ENCODE measurements at regions not wholly inside any gene's neighbourhood (a gene's known extent, or its start where the extent isn't known, plus 50 kb on each side); places are given as distances from the start of the nearest gene placed in this dataset.

DNA sequence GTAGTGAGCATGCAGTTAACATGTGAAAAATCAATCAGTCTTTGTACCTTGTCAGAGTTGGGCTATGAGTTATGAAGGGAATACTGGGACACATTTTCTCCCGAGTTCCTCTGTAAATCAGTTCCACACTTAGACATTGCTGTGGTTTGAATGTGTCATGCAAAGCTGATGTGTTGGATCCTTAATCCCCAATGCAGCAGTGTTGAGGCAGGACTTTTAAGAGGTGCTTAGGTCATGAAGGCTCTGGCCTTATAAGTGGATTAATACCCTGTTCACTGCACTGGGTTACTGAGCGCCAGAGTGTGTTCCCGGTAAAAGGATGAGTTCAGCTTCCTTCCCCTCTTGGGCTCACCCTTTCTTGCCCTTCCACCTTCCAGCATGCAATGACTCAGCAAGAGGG is 742.1 kb upstream of the TENM4 start:
- Histone ChIP-seq H3K4ac (replicated peaks; ENCODE audit: insufficient read length, low read depth, low read length) (no peak overlapping the region), H3K79me2 (ENCODE audit: control insufficient read depth in 1 of 2, insufficient read depth in 2 of 2, low read length in 2 of 2) (no peaks in the 10 kb centered on the region), H3K18ac (ENCODE audit: extremely low read depth, low read length) (no peak overlapping the region), H3K4me2 (ENCODE audit: insufficient read depth in 1 of 2, low read depth in 2 of 2, low read length in 2 of 2) (no peak overlapping the region), H3K4me3 (ENCODE audit: extremely low read depth in 1 of 4, insufficient read depth in 2 of 4, low read depth in 3 of 4, low read length in 4 of 4) (no peak overlapping the region), H2BK120ac (replicated peaks; ENCODE audit: low read depth, low read length) (no peak overlapping the region), H3K27me3 (replicated peaks in 1 of 4; ENCODE audit: control insufficient read depth in 3 of 4, extremely low read depth in 1 of 4, insufficient read depth in 3 of 4, low read length in 3 of 4) (no peaks in the 10 kb centered on the region), H2BK5ac (ENCODE audit: low read depth, low read length) (no peak overlapping the region), H3K14ac (ENCODE audit: insufficient read length) (no peak overlapping the region), H3K23me2 (ENCODE audit: low read depth, low read length) (no peaks in the 10 kb centered on the region), H2AK5ac (ENCODE audit: low read depth, low read length) (no peak overlapping the region), H4K91ac (replicated peaks; ENCODE audit: insufficient read length, low read length) (no peak overlapping the region), H2BK20ac (ENCODE audit: low read length) (no peak overlapping the region), H4K5ac (ENCODE audit: insufficient read length, low read depth, low read length) (no peak overlapping the region), H3K4me1 (replicated peaks in 1 of 4; ENCODE audit: control insufficient read depth in 3 of 4, insufficient read depth in 4 of 4, low read length in 3 of 4) (no peaks in the 10 kb centered on the region), H2BK12ac (ENCODE audit: low read depth, low read length) (no peak overlapping the region), H3K79me1 (ENCODE audit: low read depth, low read length) (no peaks in the 10 kb centered on the region), H3K9me3 (ENCODE audit: insufficient read depth in 2 of 2, low read depth in 1 of 2, low read length in 1 of 2) (no peaks in the 10 kb centered on the region), H3K56ac (replicated peaks; ENCODE audit: insufficient read length, low read depth, low read length) (no peak overlapping the region), H3K27ac (ENCODE audit: low read depth, low read length) (no peak overlapping the region), H2BK15ac (ENCODE audit: low read length) (peak overlapping the region; percentile 46; the same call in 1 of the 2 replicates), H4K20me1 (replicated peaks in 1 of 2; ENCODE audit: control insufficient read depth in 1 of 2, insufficient read depth in 2 of 2, low read length in 2 of 2) (no peaks in the 10 kb centered on the region), H2AFZ (ENCODE audit: low read length) (no peak overlapping the region), H4K8ac (ENCODE audit: extremely low read depth, insufficient read depth, low read length) (no peak overlapping the region), H3K23ac (ENCODE audit: insufficient read length) (no peak overlapping the region), H3K9ac (replicated peaks in 1 of 4; ENCODE audit: extremely low read depth in 1 of 4, low read depth in 3 of 4, low read length in 3 of 4) (no peak overlapping the region), H3K36me3 (ENCODE audit: control insufficient read depth in 2 of 4, insufficient read depth in 4 of 4, low read length in 3 of 4) (no peaks in the 10 kb centered on the region)
- 88% methylated on average over 3 of the region's 3 CpGs; no CpG with 5 or more reads in 1 of the 2 experiments for WGBS, 2 experiments (ENCODE audit: extremely low coverage in 1 of 2, insufficient coverage in 1 of 2, insufficient read length in 1 of 2, insufficient replicate concordance in 2 of 2, low coverage in 1 of 2, low lambda C conversion rate in 2 of 2, missing lambda C conversion rate in 1 of 2)
- ChIA-PET CTCF (ENCODE audit: partially characterized antibody) (no interaction called here), POLR2A (ENCODE audit: partially characterized antibody) (no interaction called here)
- no peak for FAIRE-seq
- DNase-seq (ENCODE audit: low read depth in 1 of 2, low spot score in 2 of 2) = no peak
- TF ChIP-seq RAD21 (IDR thresholded peaks at IDR 0.05 in 1 of 2, conservative IDR thresholded peaks at IDR 0.05 in 1 of 2; ENCODE audit: low read depth in 2 of 2, low read length in 2 of 2) = no peak
- TF ChIP-seq TEAD4 (IDR thresholded peaks at IDR 0.05; ENCODE audit: low read depth, low read length) = no peak
- TF ChIP-seq KDM1A (IDR thresholded peaks at IDR 0.05; ENCODE audit: borderline replicate concordance, low read length) = no peak
- TF ChIP-seq SIN3A (conservative IDR thresholded peaks at IDR 0.05 in 1 of 2, IDR thresholded peaks at IDR 0.05 in 1 of 2; ENCODE audit: low read depth in 1 of 2, low read length in 2 of 2) = no peak
- TF ChIP-seq NANOG (IDR thresholded peaks at IDR 0.05; ENCODE audit: insufficient read depth, low read depth, low read length, poor library complexity, severe bottlenecking) = no peak
- TF ChIP-seq FOSL1 (IDR thresholded peaks at IDR 0.05; ENCODE audit: insufficient read depth, low read depth, low read length) = no peak
- TF ChIP-seq RXRA (IDR thresholded peaks at IDR 0.05; ENCODE audit: insufficient read depth, low read depth, low read length) = no peak
- no peak for TF ChIP-seq POU5F1 (IDR thresholded peaks at IDR 0.05; ENCODE audit: low read depth, low read length)
- no peak for TF ChIP-seq EZH2 (IDR thresholded peaks at IDR 0.05; ENCODE audit: low read depth, low read length, severe bottlenecking)
- no peak for TF ChIP-seq JUND (IDR thresholded peaks at IDR 0.05; ENCODE audit: low read length)
- no peak for TF ChIP-seq TCF12 (IDR thresholded peaks at IDR 0.05; ENCODE audit: low read depth, low read length)
- TF ChIP-seq, protein P1, sequence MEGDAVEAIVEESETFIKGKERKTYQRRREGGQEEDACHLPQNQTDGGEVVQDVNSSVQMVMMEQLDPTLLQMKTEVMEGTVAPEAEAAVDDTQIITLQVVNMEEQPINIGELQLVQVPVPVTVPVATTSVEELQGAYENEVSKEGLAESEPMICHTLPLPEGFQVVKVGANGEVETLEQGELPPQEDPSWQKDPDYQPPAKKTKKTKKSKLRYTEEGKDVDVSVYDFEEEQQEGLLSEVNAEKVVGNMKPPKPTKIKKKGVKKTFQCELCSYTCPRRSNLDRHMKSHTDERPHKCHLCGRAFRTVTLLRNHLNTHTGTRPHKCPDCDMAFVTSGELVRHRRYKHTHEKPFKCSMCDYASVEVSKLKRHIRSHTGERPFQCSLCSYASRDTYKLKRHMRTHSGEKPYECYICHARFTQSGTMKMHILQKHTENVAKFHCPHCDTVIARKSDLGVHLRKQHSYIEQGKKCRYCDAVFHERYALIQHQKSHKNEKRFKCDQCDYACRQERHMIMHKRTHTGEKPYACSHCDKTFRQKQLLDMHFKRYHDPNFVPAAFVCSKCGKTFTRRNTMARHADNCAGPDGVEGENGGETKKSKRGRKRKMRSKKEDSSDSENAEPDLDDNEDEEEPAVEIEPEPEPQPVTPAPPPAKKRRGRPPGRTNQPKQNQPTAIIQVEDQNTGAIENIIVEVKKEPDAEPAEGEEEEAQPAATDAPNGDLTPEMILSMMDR (IDR thresholded peaks at IDR 0.05; ENCODE audit: control extremely low read depth in 1 of 3, insufficient read depth in 1 of 3, low read depth in 1 of 3, low read length in 3 of 3) = no peak

All from H1 (cell line).